Karpas-422 (cell line): ENCODE measurements at regions not wholly inside any gene's neighbourhood (a gene's known extent, or its start where the extent isn't known, plus 50 kb on each side); places are given as distances from the start of the nearest gene placed in this dataset.

Source experiments
- DNase-seq: peaks from one replicate; pipeline ENCODE4 v3.0.0-alpha.2; 2015
- H2AFZ ChIP-seq: fragments of 200-600 bp; sonication (generic); 2 replicates; pipeline ENCODE4 v1.6.1; 2014; ENCODE audit warnings: antibody characterized with exemption, low read length, mixed read lengths
- H3K27ac ChIP-seq: fragments of 200-600 bp; sonication (generic); 2 replicates; pipeline ENCODE4 v1.5.1; 2014; ENCODE audit warnings: mild to moderate bottlenecking, low read length, moderate library complexity
- H3K27me3 ChIP-seq: fragments of 200-600 bp; sonication (generic); 2 replicates; pipeline ENCODE4 v1.6.1; 2014; ENCODE audit warnings: low read length, mixed read lengths
- H3K36me3 ChIP-seq: fragments of 200-600 bp; sonication (generic); 2 replicates; pipeline ENCODE4 v1.6.1; 2014; ENCODE audit warnings: low read length, mixed read lengths; ENCODE audit not compliant: insufficient read depth
- H3K4me1 ChIP-seq: fragments of 200-600 bp; sonication (generic); 2 replicates; pipeline ENCODE4 v1.6.1; 2014; ENCODE audit warnings: mild to moderate bottlenecking, low read length, mixed read lengths
- H3K4me2 ChIP-seq: fragments of 200-600 bp; sonication (generic); 2 replicates; pipeline ENCODE4 v1.6.1; 2014; ENCODE audit warnings: low read length, low read depth, mild to moderate bottlenecking; ENCODE audit not compliant: poor library complexity, severe bottlenecking
- H3K4me3 ChIP-seq: fragments of 200-600 bp; sonication (generic); 2 replicates; pipeline ENCODE4 v1.5.1; 2014; ENCODE audit warnings: mild to moderate bottlenecking, antibody characterized with exemption, low read length, mixed read lengths
- H3K79me2 ChIP-seq: fragments of 200-600 bp; sonication (generic); 2 replicates; pipeline ENCODE4 v1.6.1; 2014; ENCODE audit warnings: mild to moderate bottlenecking, low read length, mixed read lengths
- H3K9ac ChIP-seq: fragments of 200-600 bp; sonication (generic); 2 replicates; pipeline ENCODE4 v1.6.0; 2014; ENCODE audit warnings: low read length
- H3K9me2 ChIP-seq: fragments of 200-600 bp; sonication (generic), shearing (Covaris generic); replicated peaks from 2 replicates; pipeline ENCODE4 v1.6.0; 2014; ENCODE audit warnings: mild to moderate bottlenecking, low read length, moderate library complexity; ENCODE audit not compliant: insufficient read depth
- H3K9me3 ChIP-seq: fragments of 300-700, 200-600 bp; sonication (generic); 2 replicates; pipeline ENCODE4 v1.6.1; 2014; ENCODE audit warnings: low read length, mixed read lengths
- H4K20me1 ChIP-seq: fragments of 200-600 bp; sonication (generic); 2 replicates; pipeline ENCODE4 v1.6.1; 2014; ENCODE audit warnings: mild to moderate bottlenecking, antibody characterized with exemption, low read length, low read depth; ENCODE audit not compliant: insufficient read depth

DNA sequence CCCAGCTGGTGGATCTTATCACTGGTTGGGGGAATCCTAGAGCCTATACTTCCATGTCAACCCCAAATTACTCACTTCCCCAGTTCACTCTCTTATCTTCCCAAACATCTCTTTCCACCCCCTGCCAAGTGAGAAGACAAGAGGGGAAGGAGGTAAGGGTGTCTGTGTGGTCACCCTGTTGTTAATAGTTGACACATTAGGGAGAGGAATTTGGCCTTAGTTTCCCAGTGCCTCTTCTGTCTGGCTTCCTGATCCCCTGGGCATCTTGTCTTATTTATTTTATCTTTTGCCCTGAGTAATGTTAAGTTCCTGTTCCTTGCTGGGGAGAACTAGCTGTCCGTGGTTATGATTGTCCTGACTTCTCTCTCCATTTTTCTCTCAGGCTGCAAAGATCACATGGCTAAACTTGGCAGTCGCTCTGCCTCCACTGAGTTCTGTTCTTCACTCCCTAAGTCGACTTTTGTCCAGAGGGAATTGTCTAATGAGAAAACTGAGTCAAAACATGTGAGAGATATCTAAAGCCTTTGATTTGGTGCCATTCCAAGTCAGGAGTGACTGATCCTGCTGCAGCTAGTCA lies 157.1 kb upstream of the SYT6 start:
- H4K20me1 ChIP-seq = no peaks in the 10 kb centered on the region
- no peaks in the 10 kb centered on the region for H3K36me3 ChIP-seq
- no peak overlapping the region for H3K4me3 ChIP-seq
- H3K27ac ChIP-seq = no peak overlapping the region
- no peak overlapping the region for H3K9ac ChIP-seq
- no peaks in the 10 kb centered on the region for H3K9me2 ChIP-seq
- H3K4me1 ChIP-seq = no peaks in the 10 kb centered on the region
- H3K27me3 ChIP-seq = no peaks in the 10 kb centered on the region
- H3K9me3 ChIP-seq = no peaks in the 10 kb centered on the region
- no peak overlapping the region for H3K4me2 ChIP-seq
- DNase-seq = no peak
- no peaks in the 10 kb centered on the region for H3K79me2 ChIP-seq
- no peak overlapping the region for H2AFZ ChIP-seq

DNA sequence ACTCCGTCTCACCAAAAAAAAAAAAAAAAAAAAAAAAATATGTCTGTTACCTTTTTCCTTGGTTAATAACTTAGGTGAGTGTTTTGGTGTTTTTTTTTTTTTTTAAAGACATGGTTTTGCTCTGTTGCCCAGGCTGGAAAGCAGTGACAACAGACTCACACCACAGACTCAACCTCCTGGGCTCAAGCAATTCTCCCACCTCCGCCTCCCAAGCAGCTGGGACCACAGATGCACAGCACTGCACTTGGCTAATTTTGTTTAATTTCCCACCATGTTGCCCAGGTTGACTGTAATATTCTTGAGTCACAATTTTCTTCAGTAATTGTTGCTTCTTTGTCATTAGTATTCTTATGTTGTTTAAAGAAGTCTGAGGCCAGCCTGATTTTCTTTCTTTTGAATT lies 149.2 kb upstream of the SYT6 start:
- no peak for DNase-seq
- H3K27ac ChIP-seq = no peak overlapping the region
- H3K36me3 ChIP-seq = no peaks in the 10 kb centered on the region
- no peaks in the 10 kb centered on the region for H3K79me2 ChIP-seq
- no peaks in the 10 kb centered on the region for H3K4me1 ChIP-seq
- H3K9me2 ChIP-seq = no peaks in the 10 kb centered on the region
- no peak overlapping the region for H3K4me3 ChIP-seq
- H4K20me1 ChIP-seq = no peaks in the 10 kb centered on the region
- H2AFZ ChIP-seq = no peak overlapping the region
- H3K27me3 ChIP-seq = no peaks in the 10 kb centered on the region
- H3K9ac ChIP-seq = no peak overlapping the region
- H3K9me3 ChIP-seq = no peaks in the 10 kb centered on the region
- no peak overlapping the region for H3K4me2 ChIP-seq

DNA sequence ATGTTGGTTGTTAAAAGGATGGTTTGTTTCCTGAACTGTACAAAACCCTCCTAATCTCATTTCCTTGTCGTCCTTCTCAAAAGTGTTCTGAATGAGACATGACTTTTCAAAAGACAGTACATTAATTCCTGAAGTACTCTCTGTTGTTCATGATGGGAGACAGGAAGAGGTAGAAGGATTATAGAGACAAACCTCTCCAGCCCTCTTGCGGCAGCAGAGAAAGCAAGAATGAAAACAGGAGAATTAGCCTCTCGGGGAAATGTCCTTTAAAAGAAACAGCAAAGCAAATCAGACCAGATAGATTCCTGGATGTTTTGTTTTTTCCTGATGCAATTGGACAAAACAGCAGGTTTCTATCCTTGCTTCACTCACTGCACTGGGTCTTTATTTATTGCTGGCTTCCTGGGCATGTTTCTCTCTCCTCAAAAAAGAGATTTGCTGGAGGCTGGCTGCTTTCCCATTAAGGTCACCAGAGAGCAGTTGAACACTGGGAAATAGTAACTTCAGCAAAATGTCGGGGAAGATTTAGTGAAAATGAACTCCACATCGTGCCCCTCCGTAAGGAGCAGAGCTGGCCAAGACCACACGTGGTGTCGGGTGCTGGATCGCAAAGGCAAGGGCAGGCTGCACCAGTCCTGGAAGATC lies 145.8 kb upstream of the SYT6 start:
- Histone ChIP-seq H3K4me3 (no peak overlapping the region), H3K9me3 (no peaks in the 10 kb centered on the region), H3K36me3 (no peaks in the 10 kb centered on the region), H4K20me1 (no peaks in the 10 kb centered on the region), H3K9ac (no peak overlapping the region), H3K9me2 (no peaks in the 10 kb centered on the region), H3K4me2 (no peak overlapping the region), H3K27me3 (no peaks in the 10 kb centered on the region), H3K4me1 (no peaks in the 10 kb centered on the region), H3K79me2 (no peaks in the 10 kb centered on the region), H2AFZ (no peak overlapping the region), H3K27ac (no peak overlapping the region)
- no peak for DNase-seq

DNA sequence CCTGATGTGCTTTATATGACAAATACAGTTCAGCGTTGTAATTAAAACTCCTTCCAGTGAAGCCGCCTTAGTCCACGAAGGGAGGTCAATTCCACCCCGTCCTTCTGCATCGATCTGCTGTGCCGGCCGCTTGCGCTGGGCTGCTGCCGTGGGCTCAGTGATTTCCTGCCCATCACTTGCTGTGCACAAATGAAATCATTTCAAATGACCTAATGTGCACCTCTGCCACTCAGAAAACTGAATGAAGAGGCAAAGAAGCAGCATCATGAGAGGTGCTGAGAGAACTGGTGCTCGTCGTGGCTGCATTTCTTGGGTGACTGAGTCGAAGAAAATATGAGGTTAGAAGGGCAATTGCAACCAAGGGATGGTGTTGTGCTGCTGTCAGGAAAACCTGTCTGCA lies 144.3 kb upstream of the SYT6 start:
- Histone ChIP-seq H2AFZ (no peak overlapping the region), H3K27ac (no peak overlapping the region), H3K9me2 (no peaks in the 10 kb centered on the region), H3K79me2 (no peaks in the 10 kb centered on the region), H3K9me3 (no peaks in the 10 kb centered on the region), H3K27me3 (no peaks in the 10 kb centered on the region), H4K20me1 (no peaks in the 10 kb centered on the region), H3K9ac (no peak overlapping the region), H3K4me2 (no peak overlapping the region), H3K4me1 (no peaks in the 10 kb centered on the region), H3K4me3 (no peak overlapping the region), H3K36me3 (no peaks in the 10 kb centered on the region)
- DNase-seq = no peak

DNA sequence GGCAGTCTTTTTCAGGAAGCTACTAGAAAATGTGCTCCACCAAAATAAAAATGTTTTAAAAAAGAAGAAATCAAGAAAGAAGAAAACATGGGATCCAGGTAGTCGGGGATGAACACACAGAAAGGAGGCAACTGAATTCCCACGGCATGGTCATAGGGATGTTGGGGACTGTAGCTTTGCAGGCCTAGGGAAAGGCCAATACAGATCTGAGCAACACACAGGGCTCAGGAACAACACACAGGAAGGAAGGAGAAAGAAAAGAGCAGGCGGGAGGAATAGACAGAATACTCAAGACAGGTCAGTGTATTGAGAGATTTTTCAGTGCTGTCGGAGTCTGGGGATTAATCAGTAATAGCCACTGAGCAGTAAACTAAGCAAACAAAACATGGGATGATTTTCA lies 142.7 kb upstream of the SYT6 start:
- Histone ChIP-seq H3K36me3 (no peaks in the 10 kb centered on the region), H3K9ac (no peak overlapping the region), H3K79me2 (no peaks in the 10 kb centered on the region), H3K4me2 (no peak overlapping the region), H3K27ac (no peak overlapping the region), H4K20me1 (no peaks in the 10 kb centered on the region), H3K9me3 (no peaks in the 10 kb centered on the region), H3K9me2 (no peaks in the 10 kb centered on the region), H2AFZ (peak overlapping the region; percentile 62; the same call in 1 of the 2 replicates), H3K27me3 (no peaks in the 10 kb centered on the region), H3K4me3 (no peak overlapping the region), H3K4me1 (no peaks in the 10 kb centered on the region)
- DNase-seq = no peak

DNA sequence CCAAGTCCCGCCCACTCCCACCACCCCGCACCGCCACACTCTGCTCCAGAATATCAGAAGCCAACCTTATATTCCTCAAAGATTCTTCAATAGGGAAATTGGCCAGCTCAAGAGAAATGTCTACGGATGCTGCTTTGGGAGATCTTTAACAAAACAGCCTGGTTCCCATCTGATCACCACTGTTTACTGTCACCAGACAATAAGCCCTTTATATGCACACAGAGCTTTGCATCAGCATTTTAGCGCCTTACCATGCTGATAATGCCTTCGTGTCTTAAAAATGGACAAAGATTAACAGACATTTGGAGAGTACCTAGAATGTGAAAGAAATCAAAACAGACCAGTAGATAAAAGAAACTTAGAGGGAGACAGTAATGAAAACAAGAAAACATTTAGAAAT lies 141.7 kb upstream of the SYT6 start:
- H2AFZ ChIP-seq = no peak overlapping the region
- H3K4me1 ChIP-seq = no peaks in the 10 kb centered on the region
- H3K9ac ChIP-seq = no peak overlapping the region
- no peak overlapping the region for H3K4me3 ChIP-seq
- H3K27ac ChIP-seq = no peak overlapping the region
- no peak overlapping the region for H3K4me2 ChIP-seq
- no peak for DNase-seq
- H3K27me3 ChIP-seq = no peaks in the 10 kb centered on the region
- no peaks in the 10 kb centered on the region for H3K79me2 ChIP-seq
- H3K36me3 ChIP-seq = no peaks in the 10 kb centered on the region
- H4K20me1 ChIP-seq = no peaks in the 10 kb centered on the region
- no peaks in the 10 kb centered on the region for H3K9me2 ChIP-seq
- no peaks in the 10 kb centered on the region for H3K9me3 ChIP-seq

DNA sequence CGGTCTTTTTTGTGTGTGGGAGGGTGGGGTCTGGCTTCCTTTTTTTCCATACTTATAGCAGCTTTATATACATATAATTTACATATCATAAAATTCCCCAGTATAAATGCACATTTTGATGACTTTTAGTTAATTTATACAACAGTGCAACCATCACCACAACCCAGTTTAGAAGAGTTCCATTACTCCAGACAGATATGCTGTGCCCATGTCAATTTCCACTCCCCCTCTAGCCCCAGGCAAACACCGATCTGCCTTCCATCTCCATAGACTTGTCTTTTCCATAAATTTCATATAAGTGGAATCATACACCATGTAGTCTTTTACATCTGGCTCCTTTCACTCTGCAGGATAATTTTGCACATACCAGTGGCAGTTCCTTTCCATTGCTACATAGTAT lies 139.2 kb upstream of the SYT6 start:
- H3K9ac ChIP-seq = no peak overlapping the region
- no peaks in the 10 kb centered on the region for H3K4me1 ChIP-seq
- H3K79me2 ChIP-seq = no peaks in the 10 kb centered on the region
- no peaks in the 10 kb centered on the region for H3K9me2 ChIP-seq
- no peak overlapping the region for H3K4me2 ChIP-seq
- no peaks in the 10 kb centered on the region for H3K9me3 ChIP-seq
- no peak overlapping the region for H3K27ac ChIP-seq
- no peaks in the 10 kb centered on the region for H4K20me1 ChIP-seq
- H3K4me3 ChIP-seq = no peak overlapping the region
- no peak overlapping the region for H2AFZ ChIP-seq
- H3K27me3 ChIP-seq = no peaks in the 10 kb centered on the region
- no peak for DNase-seq
- no peaks in the 10 kb centered on the region for H3K36me3 ChIP-seq

DNA sequence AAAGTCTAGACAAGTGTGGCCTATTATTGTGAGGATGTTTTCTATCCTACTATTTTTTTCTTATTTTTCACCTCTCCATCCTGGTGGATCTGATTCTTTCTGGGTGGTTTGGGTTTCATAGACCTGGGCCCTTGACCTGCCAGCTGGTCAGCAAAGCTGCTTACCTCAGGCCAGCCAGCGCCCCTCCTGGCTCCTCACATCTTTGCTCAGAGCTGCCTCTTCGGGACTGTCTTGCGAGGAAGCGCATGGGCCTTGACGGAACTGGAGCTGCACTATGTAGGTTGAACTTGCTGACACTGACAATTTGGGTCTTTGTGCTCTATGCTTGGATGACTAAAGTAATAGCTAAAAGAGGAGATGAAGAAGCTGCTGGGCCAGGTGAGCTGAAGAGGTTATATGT lies 138.5 kb upstream of the SYT6 start:
- no peak overlapping the region for H3K27ac ChIP-seq
- H3K79me2 ChIP-seq = no peaks in the 10 kb centered on the region

More for the DNA sequence above, 138.5 kb upstream of the SYT6 start:
- Histone ChIP-seq H3K4me3 (no peak overlapping the region), H4K20me1 (no peaks in the 10 kb centered on the region), H3K27me3 (no peaks in the 10 kb centered on the region), H3K9me3 (no peaks in the 10 kb centered on the region), H3K36me3 (no peaks in the 10 kb centered on the region), H3K4me2 (no peak overlapping the region), H2AFZ (no peak overlapping the region), H3K4me1 (no peaks in the 10 kb centered on the region), H3K9ac (no peak overlapping the region), H3K9me2 (no peaks in the 10 kb centered on the region)
- DNase-seq = no peak
